ENCODE measurements at regions not wholly inside any gene's neighbourhood (a gene's known extent, or its start where the extent isn't known, plus 50 kb on each side); places are given as distances from the start of the nearest gene placed in this dataset.

- H3K4me1 Mint-ChIP-seq (ENCODE audit: low read depth, unreplicated experiment) = no peaks in the 10 kb centered on the region
- H3K9me3 Mint-ChIP-seq (ENCODE audit: unreplicated experiment) = no peaks in the 10 kb centered on the region
- no peaks in the 10 kb centered on the region for H3K36me3 Mint-ChIP-seq (ENCODE audit: unreplicated experiment)
- no peak for DNase-seq
- TF ChIP-seq CTCF (IDR thresholded peaks at IDR 0.05; ENCODE audit: partially characterized antibody, unreplicated experiment) = no peak
- H3K27ac Mint-ChIP-seq (ENCODE audit: unreplicated experiment) = no peak overlapping the region
- no peaks in the 10 kb centered on the region for H3K27me3 Mint-ChIP-seq (ENCODE audit: unreplicated experiment)
- no peak overlapping the region for H3K4me3 Mint-ChIP-seq (ENCODE audit: unreplicated experiment)
Observed at GRCh38 chr20:12316794-12317193, 399.1 kb downstream of the BTBD3 start.

DNA sequence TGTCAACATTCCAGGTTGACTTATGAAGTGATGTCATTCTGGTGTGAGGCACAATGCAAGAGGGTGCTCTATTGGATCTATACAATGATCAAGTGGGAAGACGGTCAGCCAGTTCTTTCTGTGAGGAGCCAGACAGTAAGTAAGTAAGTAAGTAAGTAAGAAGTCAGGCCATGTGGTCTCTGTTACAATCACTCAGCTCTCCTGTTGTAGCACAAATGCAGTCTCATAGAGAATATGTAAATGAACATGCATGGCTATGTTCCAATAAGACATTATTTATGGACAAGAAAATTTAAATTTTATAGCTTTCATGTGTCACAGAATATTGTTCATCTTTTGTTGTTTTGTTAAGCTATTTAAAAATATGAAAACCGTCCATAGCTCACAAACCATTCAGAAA lies 399.7 kb downstream of the BTBD3 start:
- TF ChIP-seq CTCF (IDR thresholded peaks at IDR 0.05; ENCODE audit: partially characterized antibody, unreplicated experiment) = no peak
- H3K4me3 Mint-ChIP-seq (ENCODE audit: unreplicated experiment) = no peak overlapping the region

DNA sequence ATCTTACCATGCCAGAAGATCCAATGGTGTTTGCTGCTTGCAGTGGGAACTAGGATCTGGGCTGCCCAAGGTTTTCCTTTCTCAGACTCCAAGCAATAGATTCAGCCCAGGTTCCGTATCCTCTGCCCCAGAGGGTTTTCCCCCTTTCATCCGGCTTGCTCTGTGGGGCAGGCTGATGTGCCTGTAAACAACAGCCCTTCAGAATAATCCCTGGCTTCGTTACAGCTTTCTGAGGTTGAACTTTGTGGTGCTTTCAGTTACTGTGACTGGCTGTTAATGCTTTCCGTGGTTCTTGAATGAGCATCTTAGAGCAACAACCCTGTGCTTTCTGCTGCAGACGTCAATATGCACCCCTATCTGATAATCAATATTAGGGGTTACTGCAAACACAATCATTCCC lies 400.4 kb downstream of the BTBD3 start:
- Mint-ChIP-seq H3K4me3 (ENCODE audit: unreplicated experiment) (no peak overlapping the region), H3K27ac (ENCODE audit: unreplicated experiment) (no peak overlapping the region), H3K9me3 (ENCODE audit: unreplicated experiment) (no peaks in the 10 kb centered on the region), H3K27me3 (ENCODE audit: unreplicated experiment) (no peaks in the 10 kb centered on the region), H3K36me3 (ENCODE audit: unreplicated experiment) (no peaks in the 10 kb centered on the region), H3K4me1 (ENCODE audit: low read depth, unreplicated experiment) (no peaks in the 10 kb centered on the region)
- no peak for TF ChIP-seq CTCF (IDR thresholded peaks at IDR 0.05; ENCODE audit: partially characterized antibody, unreplicated experiment)
- DNase-seq = no peak

More for the DNA sequence above, 399.7 kb downstream of the BTBD3 start:
- H3K27ac Mint-ChIP-seq (ENCODE audit: unreplicated experiment) = no peak overlapping the region
- no peaks in the 10 kb centered on the region for H3K9me3 Mint-ChIP-seq (ENCODE audit: unreplicated experiment)
- no peak for DNase-seq
- H3K4me1 Mint-ChIP-seq (ENCODE audit: low read depth, unreplicated experiment) = no peaks in the 10 kb centered on the region
- H3K27me3 Mint-ChIP-seq (ENCODE audit: unreplicated experiment) = no peaks in the 10 kb centered on the region
- H3K36me3 Mint-ChIP-seq (ENCODE audit: unreplicated experiment) = no peaks in the 10 kb centered on the region

DNA sequence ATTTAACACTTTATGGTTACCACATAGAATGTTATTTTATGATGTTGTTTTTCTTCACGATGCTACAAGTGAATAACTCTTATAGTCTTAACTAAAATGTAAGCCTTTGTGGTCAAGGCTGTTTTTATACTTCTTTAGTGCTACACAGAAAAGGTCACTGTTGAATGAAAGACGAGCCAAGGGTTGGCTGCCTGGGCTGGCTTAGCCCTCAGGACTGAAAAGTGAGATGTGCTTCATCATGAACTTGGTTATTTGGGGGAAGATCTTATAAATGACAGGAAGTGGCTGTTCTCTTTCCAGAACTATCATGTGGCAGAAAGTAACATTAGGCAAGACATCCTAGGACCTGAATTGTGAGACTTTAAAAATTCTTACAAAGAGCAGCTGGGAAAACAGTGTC lies 404.0 kb downstream of the BTBD3 start:
- Mint-ChIP-seq H3K27me3 (ENCODE audit: unreplicated experiment) (no peaks in the 10 kb centered on the region), H3K4me3 (ENCODE audit: unreplicated experiment) (no peak overlapping the region), H3K4me1 (ENCODE audit: low read depth, unreplicated experiment) (no peaks in the 10 kb centered on the region), H3K27ac (ENCODE audit: unreplicated experiment) (no peak overlapping the region), H3K36me3 (ENCODE audit: unreplicated experiment) (no peaks in the 10 kb centered on the region), H3K9me3 (ENCODE audit: unreplicated experiment) (peaks cover 3% of the 10 kb centered on the region)
- no peak for DNase-seq
- no peak for TF ChIP-seq CTCF (IDR thresholded peaks at IDR 0.05; ENCODE audit: partially characterized antibody, unreplicated experiment)

DNA sequence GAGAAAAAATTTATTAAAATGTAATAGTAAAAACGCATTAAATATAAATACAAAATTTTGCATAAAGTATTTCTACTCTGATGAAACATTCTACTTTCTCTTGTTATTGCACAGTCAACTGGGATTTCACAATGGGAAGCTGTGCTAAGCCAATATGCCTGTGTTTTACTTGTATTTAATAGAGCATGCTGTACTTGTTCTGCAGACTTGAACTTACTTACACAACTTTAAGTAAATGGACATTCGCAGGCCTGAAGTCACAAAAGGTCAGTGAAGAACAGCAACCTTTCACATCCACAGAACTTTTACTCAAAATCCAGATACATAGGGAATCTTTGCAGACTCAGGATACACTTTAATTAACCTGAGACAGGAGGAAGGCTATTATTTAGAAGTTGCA lies 409.5 kb downstream of the BTBD3 start:
- H3K27me3 Mint-ChIP-seq (ENCODE audit: unreplicated experiment) = no peaks in the 10 kb centered on the region
- H3K4me1 Mint-ChIP-seq (ENCODE audit: low read depth, unreplicated experiment) = no peaks in the 10 kb centered on the region
- no peak for TF ChIP-seq CTCF (IDR thresholded peaks at IDR 0.05; ENCODE audit: partially characterized antibody, unreplicated experiment)
- peaks cover 4% of the 10 kb centered on the region for H3K36me3 Mint-ChIP-seq (ENCODE audit: unreplicated experiment)
- H3K27ac Mint-ChIP-seq (ENCODE audit: unreplicated experiment) = no peak overlapping the region
- H3K9me3 Mint-ChIP-seq (ENCODE audit: unreplicated experiment) = peaks cover 3% of the 10 kb centered on the region
- no peak for DNase-seq
- no peak overlapping the region for H3K4me3 Mint-ChIP-seq (ENCODE audit: unreplicated experiment)
